ENCODE measurements at regions not wholly inside any gene's neighbourhood (a gene's known extent, or its start where the extent isn't known, plus 50 kb on each side); places are given as distances from the start of the nearest gene placed in this dataset.

DNA sequence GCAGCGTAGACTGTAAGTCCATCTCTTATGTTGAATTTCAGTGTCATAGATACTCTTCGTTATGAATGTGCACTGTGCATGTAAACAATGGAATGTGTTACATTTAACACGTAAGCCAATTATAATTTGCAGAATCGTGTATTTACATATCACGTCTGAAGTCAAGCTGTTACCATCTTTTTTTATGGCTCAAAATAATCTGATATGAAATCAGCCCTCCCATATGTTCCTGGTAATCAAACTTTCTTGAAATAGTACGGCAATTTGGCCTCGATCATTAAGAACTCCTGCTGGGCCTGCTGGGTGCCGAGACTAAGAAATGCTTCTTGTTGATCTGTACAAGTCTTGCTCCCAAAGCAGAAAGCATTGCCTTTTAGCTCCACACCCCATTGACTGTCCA is 89.6 kb upstream of the DOK5 start:
- Histone ChIP-seq H3K4me2 (no peak overlapping the region), H3K27me3 (ENCODE audit: insufficient read depth) (peaks cover 30% of the 10 kb centered on the region; the same call in 1 of the 2 replicates), H3K4me3 (ENCODE audit: low read depth in 2 of 2, low read length in 1 of 2) (no peak overlapping the region), H3K79me2 (ENCODE audit: insufficient read depth) (no peaks in the 10 kb centered on the region), H3K9me2 (no peaks in the 10 kb centered on the region), H2AFZ (ENCODE audit: low read depth) (no peak overlapping the region), H3K9ac (no peak overlapping the region), H3K9me3 (no peaks in the 10 kb centered on the region), H4K20me1 (ENCODE audit: insufficient read depth) (no peaks in the 10 kb centered on the region), H3F3A (replicated peaks; ENCODE audit: insufficient read depth) (no peaks in the 10 kb centered on the region), H3K4me1 (ENCODE audit: control insufficient read depth in 1 of 2, insufficient read depth in 2 of 2, low read depth in 1 of 2, low read length in 1 of 2) (no peaks in the 10 kb centered on the region), H3K27ac (ENCODE audit: low read depth in 2 of 2, low read length in 1 of 2) (no peak overlapping the region), H3K36me3 (replicated peaks in 1 of 2; ENCODE audit: control insufficient read depth in 1 of 2, insufficient read depth in 2 of 2, low read length in 1 of 2) (no peaks in the 10 kb centered on the region)
- CTCF ChIA-PET: no interaction called here
- TF ChIP-seq MEF2A (IDR thresholded peaks at IDR 0.05; ENCODE audit: borderline replicate concordance, low read depth) (no peak), TEAD4 (IDR thresholded peaks at IDR 0.05; ENCODE audit: borderline replicate concordance, insufficient read depth) (no peak), JUND (IDR thresholded peaks at IDR 0.05) (no peak), TAF1 (IDR thresholded peaks at IDR 0.05; ENCODE audit: borderline replicate concordance, low read depth, low read length) (no peak), EP300 (IDR thresholded peaks at IDR 0.05; ENCODE audit: borderline replicate concordance in 1 of 2, low read depth in 1 of 2, low read length in 1 of 2) (no peak), ELF1 (IDR thresholded peaks at IDR 0.05) (no peak), NFIC (IDR thresholded peaks at IDR 0.05; ENCODE audit: borderline replicate concordance) (no peak), CHD2 (IDR thresholded peaks at IDR 0.05; ENCODE audit: low read length, partially characterized antibody) (no peak), FOSL2 (IDR thresholded peaks at IDR 0.05; ENCODE audit: borderline replicate concordance, low read depth) (no peak), MXI1 (IDR thresholded peaks at IDR 0.05; ENCODE audit: low read depth, low read length) (no peak)
- TF ChIP-seq, protein P1, sequence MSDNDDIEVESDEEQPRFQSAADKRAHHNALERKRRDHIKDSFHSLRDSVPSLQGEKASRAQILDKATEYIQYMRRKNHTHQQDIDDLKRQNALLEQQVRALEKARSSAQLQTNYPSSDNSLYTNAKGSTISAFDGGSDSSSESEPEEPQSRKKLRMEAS (IDR thresholded peaks at IDR 0.05; ENCODE audit: low read depth): no peak
- TF ChIP-seq, protein P2, sequence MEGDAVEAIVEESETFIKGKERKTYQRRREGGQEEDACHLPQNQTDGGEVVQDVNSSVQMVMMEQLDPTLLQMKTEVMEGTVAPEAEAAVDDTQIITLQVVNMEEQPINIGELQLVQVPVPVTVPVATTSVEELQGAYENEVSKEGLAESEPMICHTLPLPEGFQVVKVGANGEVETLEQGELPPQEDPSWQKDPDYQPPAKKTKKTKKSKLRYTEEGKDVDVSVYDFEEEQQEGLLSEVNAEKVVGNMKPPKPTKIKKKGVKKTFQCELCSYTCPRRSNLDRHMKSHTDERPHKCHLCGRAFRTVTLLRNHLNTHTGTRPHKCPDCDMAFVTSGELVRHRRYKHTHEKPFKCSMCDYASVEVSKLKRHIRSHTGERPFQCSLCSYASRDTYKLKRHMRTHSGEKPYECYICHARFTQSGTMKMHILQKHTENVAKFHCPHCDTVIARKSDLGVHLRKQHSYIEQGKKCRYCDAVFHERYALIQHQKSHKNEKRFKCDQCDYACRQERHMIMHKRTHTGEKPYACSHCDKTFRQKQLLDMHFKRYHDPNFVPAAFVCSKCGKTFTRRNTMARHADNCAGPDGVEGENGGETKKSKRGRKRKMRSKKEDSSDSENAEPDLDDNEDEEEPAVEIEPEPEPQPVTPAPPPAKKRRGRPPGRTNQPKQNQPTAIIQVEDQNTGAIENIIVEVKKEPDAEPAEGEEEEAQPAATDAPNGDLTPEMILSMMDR (IDR thresholded peaks at IDR 0.05): no peak
- TF ChIP-seq, protein P3, sequence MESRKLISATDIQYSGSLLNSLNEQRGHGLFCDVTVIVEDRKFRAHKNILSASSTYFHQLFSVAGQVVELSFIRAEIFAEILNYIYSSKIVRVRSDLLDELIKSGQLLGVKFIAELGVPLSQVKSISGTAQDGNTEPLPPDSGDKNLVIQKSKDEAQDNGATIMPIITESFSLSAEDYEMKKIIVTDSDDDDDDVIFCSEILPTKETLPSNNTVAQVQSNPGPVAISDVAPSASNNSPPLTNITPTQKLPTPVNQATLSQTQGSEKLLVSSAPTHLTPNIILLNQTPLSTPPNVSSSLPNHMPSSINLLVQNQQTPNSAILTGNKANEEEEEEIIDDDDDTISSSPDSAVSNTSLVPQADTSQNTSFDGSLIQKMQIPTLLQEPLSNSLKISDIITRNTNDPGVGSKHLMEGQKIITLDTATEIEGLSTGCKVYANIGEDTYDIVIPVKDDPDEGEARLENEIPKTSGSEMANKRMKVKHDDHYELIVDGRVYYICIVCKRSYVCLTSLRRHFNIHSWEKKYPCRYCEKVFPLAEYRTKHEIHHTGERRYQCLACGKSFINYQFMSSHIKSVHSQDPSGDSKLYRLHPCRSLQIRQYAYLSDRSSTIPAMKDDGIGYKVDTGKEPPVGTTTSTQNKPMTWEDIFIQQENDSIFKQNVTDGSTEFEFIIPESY (IDR thresholded peaks at IDR 0.05; ENCODE audit: borderline replicate concordance, low read depth): no peak
- TF ChIP-seq, protein P4, sequence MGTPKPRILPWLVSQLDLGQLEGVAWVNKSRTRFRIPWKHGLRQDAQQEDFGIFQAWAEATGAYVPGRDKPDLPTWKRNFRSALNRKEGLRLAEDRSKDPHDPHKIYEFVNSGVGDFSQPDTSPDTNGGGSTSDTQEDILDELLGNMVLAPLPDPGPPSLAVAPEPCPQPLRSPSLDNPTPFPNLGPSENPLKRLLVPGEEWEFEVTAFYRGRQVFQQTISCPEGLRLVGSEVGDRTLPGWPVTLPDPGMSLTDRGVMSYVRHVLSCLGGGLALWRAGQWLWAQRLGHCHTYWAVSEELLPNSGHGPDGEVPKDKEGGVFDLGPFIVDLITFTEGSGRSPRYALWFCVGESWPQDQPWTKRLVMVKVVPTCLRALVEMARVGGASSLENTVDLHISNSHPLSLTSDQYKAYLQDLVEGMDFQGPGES (IDR thresholded peaks at IDR 0.05; ENCODE audit: low read depth, low read length): no peak
- POLR2A ChIA-PET: no interaction called here
- WGBS (ENCODE audit: low lambda C conversion rate): 19% methylated on average over 8 of the region's 8 CpGs
- no peak for DNase-seq

All from SK-N-SH (cell line).